Right kidney (tissue), 1 donor: ENCODE measurements at regions not wholly inside any gene's neighbourhood (a gene's known extent, or its start where the extent isn't known, plus 50 kb on each side); places are given as distances from the start of the nearest gene placed in this dataset.

Experiments
- DNase-seq: peaks from one replicate; pipeline ENCODE4 v3.0.0-alpha.2; 2016

DNA sequence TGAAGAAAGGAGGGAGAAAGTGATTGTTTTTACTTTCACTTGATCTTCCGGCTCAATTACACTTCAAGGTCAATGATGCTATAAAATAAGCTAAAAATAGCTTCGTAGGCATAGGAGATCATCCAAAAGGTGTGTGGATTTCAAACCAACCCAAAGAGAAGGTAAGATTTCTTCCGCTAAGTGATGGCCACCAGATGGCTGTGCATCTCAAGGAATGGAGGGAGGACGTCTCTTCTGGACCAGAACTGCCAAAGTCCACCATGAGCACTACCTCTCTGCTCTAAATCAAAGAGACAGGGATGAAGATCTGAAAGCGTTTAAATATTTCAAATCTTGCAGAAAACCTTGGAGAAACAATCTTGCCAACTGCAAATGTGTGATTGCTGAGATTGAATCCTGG lies 199.1 kb upstream of the ZPLD1 start:
- no peak for DNase-seq

DNA sequence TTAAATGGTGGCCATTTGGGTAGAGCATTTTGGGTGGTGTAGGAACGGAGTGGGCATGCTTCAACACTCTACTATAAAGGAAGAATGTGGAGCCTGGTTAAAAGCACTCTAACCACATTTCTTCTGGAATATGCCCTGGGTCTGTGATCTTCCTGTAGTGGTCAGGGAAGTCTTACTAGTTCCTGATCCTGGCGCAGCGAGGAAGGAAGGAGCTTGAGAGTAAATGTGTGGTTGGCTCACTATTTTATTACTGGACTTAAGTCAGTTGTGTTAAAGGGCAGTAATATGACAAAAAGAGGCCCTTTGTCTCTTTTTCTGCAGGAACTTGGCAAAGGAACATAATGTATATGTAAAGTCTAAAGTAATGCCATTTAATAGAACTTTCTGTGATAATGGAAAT lies 197.6 kb upstream of the ZPLD1 start:
- DNase-seq, result no peak

DNA sequence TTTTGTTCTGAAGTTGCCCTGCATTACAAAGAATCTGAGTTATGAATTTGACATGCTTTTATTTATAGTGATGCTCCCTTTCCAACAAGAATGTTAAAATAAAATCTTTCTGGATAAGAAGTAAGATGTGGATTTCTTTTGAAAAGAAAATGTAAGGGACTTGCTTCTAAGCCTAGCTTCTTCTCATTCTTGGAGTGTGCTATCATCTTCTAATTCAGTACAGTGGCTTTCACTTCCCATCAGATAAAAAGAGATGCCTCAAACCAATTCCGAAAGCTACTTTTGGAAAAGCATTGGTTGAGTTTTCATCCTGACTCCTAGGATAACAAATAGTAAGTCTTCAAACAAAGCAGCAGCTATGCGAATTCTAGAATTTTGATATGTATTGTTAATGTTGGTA lies 197.0 kb upstream of the ZPLD1 start:
- DNase-seq, result no peak

DNA sequence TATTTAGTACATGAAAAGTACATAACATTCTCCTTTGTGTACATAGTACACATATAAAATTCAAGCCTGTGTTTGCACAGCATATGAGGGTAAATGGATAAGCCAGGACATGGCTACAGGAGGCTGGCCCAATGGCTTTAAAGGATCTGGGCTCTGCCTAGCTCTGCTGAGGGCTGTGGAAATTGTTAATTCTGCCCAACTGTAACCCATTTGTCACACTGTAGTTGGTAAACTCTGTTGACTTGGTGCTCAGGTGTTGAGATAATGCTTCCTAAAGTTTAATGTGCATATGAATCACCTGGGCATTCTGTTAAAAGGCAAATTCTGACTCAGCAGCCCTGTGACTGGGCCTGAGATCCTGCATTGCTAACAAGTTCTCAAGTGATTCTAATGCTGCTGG lies 196.5 kb upstream of the ZPLD1 start:
- DNase-seq, result no peak

DNA sequence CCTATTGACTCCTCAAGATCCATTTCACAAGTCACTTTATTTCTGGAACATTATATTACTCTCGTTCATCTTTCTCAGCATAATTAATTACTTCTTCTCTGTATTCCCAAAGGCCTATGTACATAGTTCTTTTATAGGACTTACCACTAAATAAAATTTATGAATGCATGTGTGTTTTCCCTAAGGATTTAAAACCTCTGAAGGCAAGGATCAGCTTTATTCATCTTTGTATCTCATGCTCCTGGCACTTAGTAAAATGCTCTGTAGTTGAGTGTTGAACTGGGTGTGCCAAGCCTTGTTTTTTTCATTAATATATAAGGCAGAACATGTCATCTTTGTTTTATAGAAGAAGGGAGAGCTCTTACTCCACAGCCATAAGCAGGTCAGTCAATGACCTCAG lies 194.1 kb upstream of the ZPLD1 start:
- no peak for DNase-seq

DNA sequence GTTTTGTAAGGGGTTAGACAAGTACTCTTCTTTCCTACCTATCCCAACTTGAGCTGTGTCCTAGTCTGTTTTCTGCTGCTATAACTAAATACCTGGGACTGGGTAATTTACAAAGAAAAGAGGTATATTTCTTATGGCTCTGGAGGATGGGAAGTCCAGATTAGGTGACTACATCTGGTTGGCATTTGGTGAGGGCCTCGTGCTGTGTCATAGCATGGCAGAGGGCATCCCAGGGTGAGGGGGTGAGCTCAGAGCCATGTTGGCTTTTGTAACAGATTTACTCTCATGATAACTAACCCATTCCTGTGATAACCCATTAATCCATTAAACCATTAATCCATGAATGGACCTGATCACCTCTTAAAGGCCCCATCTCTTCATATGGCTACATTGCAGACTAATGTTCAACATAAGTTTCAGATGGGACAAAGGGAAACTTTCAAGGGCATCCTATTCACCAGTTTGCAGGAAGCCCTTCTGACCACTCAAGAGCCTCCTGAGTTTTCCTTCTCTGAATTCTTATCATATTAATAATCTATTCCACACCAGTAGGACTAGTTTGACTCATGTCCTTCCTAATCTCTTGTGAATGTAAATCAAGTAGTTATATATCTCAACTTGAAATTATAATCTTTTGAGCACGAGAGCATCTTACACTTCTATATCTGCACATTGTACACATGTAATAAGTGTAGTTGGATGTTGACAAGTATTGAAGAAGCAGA lies 185.7 kb upstream of the ZPLD1 start:
- no peak for DNase-seq

DNA sequence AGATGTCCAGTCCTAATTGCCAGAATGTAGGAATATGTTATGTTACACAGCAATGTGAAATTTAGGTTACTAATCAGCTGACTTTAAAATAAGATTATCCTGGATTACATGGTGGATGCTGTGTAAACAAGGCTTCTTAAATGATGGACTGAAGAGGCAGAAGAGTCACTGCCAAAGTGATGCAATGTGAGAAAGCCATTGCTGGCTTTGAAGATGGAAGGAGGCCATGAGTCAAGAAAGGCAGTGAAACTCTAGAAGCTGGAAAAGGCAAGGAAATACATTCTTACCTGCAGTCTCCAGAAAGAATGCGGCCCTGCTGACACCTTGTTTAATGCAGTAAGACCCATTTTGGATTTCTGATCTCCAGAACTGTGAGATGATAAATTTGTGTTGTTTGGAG lies 179.1 kb upstream of the ZPLD1 start:
- DNase-seq, result no peak

DNA sequence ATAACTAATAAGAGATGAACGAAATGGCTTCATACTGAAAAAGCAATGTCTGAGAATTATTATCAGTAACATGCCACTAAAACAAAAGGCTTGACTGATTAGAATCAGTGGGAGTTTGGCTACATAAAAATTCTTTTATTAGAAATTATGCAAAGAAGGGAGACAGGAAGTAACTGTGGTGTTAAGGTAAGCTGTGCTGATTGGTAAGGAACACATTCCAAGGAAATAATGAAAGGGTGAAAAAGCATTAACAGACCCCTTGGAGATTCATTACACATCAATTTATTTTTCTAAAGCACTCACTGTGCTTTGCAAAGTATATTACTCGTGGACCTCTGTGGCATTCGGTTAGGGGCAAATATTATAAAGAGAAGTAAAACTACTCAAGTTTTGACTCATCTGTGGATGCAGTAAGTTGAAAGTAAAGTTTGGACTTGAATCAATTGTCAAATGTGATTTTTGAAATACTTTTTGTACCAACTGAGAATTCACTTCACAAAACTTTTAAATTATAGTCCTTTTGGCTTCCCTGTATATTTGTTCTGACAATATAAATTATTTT lies 176.1 kb upstream of the ZPLD1 start:
- DNase-seq, result no peak

DNA sequence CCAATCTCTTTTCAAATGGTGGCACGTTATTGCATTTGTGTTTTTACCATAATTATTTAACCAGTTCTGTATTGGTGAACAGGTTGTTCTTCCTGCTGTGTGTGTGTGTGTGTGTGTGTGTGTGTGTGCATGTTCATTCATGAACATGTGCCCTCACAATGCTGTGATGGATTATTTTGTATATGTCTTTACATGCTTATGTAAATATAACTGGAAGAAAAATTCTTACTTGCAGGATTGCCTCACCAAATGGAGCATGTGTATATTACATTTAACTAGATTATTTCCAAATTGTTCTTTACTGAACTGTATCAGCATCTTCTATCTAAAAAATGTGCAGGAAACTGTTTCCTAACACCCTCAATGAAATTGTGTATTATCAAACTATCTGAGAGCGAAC lies 175.2 kb upstream of the ZPLD1 start:
- no peak for DNase-seq

DNA sequence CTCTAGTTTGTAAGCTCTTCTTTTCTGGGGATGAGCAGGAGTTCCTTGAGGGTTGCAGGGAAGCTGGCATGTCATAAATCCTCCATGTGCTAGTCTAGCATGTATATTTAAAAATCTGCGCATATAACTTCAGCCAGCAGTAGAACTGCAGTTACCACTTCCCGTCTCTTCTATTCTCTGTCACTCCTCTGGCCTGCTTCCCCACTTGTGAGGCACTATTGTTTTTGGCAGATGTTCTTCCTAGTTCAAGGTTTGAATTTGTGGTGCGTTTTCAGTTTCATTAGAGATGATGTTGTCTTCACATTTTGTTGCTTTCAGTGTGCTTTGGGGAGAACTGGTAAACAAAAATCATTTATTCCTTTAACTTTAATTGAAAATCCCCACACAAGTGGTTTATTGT lies 169.1 kb upstream of the ZPLD1 start:
- DNase-seq, result no peak

DNA sequence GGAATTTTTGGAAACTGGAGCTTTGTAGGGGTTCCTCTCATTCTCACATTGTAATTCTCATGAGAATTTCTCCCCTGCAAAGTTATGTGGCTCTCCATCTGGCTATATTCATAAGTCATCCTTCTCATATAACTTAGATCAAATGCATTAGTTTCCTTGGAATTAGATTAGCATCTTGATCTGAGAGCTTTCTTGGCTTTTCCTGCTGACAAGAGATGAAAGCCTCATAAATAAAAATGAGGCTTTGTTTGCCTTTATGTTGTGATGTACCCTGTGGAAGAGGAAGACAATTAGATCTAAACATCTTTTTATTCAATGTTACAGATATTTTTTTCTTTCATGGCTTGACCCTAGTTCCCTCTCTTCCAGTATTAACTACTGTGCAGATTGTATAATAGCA lies 165.4 kb upstream of the ZPLD1 start:
- no peak for DNase-seq

DNA sequence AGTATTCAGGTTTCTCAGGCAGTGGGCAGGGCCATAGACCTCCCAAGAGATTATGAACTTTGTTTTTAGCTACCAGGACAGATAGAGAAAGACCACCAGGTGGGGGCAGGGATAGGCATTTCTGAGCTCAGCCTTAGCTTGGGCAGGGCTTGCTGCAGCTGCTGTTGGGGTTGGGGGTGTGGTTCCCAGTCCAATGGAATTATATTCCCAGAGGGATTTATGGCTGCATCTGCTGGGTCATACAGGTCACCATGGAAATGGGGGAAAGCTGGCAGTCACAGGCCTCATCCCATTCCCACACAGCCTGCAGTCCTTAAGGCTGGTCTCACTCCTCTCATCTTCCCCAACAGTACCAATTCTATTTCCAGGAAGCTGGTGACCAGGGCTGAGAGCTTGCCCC lies 144.6 kb upstream of the ZPLD1 start:
- no peak for DNase-seq

DNA sequence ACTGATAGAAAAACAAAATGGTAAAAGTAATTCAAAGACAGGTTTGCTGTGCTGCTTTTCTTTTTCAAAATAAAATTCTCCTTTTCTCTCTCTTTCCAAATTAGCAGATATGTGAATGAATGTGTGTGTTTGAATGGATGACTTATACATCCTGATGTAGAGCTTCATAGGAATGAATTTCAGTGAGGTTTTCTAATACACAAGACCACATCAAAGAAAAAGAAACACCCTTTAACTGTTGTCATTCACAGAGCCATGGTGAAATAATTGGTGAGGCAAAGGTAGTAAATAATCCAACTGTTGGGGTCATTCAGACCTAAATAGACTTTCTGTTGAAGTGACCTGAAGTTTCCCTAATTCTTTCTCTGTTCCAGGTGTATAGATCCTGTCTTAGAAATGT lies 139.1 kb upstream of the ZPLD1 start:
- DNase-seq, result no peak

DNA sequence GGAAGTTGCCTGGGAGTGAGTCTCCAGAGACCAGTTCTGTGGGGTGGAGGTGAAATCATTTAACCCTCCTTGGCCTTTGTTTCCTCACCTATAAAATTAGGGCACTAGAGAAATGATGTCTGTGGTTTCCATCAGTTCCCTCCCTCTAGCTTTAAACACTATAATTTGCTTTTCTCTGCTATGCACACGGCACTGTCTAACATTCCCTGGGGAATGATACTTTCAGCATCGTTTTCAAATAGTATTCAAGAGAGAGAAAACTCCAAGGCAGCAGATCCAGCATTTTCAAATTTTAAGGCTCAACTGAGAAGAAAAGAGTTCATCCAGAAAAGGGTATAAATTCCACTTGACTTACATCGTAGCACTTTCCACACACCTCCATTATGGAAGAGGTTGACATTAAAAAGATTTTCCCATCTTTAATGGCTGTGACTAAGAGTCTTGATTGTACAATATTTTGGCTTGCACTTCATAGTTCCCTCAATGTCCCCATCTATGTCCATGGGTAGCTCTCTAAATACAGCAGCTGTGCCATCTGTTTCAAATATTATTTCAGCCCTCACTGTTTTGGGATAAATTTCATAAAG lies 137.7 kb upstream of the ZPLD1 start:
- DNase-seq, result no peak

DNA sequence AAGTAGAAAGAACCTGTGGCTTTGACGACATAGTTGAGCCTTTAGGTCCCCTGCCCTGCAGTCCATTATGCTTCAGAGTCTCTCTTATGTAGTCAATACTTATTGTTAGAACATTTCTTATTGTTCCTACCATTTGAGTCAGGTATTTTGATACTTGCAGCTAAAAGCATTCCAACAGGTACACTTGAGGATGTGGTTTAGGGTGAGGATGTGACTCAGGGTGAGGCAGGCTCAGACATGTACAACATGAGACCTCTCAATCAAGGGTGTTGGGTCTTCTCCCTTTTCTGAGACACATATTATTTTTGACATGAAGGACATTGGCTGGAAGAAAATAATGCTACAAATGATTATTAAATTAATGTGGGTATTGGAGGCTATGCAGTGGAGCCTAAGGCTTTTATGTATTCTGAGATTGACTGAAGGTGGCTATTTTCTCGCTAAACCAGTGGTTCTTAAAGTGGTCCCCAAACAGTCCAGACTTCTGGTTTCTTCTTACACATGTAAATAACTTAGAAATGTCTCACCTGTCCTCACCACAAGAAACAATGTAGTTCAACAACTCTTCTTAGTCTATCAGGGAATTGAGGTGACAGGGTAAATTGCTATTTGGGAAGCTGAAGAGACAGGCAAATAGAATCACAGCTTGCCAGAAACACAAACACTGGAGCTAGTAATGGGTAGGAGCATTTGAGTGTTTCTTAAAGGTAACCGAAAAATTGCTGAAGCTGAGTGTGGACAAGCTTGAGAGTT lies 135.5 kb upstream of the ZPLD1 start:
- no peak for DNase-seq

DNA sequence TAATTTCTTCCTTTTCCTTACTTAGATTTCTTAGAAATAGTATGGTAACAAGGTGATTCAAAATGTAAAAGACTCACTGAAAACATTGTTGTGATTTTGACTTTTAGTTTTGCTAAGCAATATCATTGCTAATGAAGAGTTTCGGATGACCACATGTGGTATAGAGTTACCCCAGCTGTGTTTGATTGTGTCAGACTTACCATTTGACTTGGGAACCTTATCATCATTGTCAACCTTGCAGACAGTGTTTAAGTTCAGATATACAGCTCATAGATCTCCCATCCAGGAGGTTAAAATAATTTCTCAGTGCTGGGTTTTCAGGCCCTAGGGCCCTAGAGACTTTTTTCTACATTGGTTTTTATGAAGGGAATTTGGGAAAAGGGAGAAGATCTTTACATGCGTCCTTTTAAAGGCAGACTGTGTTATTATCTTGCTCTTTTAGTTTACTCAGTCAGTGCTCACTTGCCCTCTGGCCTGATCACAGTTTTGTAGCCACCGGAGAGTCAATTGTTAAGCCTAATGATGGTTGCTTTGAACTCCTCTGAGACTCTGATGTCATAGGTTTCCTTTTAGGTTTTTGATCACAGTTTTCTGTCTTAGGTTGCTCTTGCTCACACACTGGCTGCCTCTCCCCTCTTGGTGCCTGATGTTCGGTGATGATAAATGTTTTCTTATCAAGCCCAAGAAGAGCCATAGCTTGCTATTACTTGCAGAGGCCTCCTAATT lies 133.5 kb upstream of the ZPLD1 start:
- DNase-seq, result no peak

DNA sequence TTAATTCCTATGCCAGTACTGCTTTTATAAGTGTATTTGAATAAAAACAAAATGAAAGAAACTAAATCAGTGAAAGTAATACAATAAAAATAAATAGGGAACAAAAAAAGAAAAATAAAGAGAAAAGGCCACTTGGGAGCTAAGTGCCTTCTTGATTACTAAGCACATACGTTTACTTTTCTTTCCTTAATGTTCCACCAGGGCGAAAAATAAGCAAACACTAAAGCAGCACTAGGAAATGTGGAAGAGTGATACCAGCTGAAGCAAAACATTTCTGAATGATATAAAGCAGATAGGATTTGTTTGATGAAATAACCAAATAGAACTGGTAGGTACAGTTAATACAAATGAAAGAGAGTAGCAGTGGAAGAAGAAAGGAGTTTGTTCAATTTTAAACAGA lies 132.8 kb upstream of the ZPLD1 start:
- DNase-seq, result no peak

DNA sequence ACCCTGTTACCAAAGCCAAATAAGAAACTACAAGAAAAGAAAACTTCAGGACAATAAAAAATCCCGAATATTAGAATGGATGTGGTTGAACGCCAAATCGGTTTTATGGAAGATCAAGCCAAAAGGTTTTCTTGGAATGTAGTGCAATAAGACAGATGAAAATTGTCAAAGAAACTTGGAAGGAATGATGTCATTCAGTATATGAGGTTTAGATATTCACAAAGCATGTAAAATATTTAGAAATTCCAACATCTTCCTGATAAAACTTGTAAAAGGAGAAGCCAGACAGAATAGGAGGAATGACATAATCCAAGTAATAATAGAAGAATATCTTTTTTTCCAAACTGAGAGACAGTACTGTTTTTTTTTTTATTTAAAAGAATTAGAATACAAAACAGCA lies 130.3 kb upstream of the ZPLD1 start:
- DNase-seq, result no peak

DNA sequence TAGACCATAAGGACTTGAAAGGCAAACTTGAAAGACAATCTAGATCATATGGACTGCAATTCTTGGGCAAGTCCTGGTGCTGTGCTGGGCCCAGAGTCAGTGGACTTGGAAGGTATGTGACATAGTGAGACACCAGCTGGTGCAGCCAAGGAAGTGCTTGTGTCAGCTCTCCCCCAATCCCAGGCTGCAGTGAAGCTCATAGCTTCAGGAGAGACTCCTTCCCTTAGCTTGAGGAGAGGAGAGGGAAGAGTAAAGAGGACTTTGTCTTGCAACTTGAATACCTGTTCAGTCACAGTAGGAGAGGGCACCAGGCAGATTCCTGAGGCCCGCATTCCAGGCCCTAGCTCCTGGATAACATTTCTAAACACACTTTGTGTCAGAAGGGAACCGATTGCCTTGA lies 127.4 kb upstream of the ZPLD1 start:
- no peak for DNase-seq

DNA sequence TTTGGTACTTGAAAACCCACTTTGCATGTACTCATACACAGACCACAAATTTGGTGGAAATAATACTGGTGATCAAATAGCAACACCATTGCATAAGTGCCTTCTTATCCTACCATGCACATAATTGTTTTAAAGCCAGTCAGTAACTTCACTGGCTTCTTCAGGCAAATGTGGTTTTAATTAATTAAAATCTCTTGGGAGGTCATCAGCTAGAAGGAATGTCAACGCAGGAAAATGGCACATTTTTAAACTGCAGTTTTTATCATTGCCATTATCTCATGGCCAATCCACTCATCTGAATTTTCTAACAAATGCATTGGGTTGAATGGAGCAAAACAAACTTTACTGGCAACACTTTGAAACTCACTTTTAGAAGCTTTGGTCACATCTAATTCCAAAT lies 105.7 kb upstream of the ZPLD1 start:
- DNase-seq, result no peak

DNA sequence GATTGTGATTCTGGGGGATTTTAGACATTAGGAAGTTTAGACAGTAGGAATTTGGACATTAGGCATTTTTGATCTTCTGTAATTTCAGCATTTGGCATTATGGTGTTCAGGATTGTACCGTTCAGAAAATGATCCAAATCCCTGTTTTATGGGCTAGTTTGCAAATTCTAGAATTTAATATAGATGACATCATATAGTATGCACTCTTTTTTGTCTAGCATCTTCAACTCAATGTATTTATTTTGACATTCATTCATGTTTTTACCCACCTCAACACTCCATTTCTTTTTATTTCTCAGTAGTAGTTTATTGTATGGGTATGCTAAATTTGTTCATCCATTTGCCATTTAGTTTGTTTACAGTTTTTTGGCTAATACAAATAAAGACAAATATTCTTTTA lies 105.3 kb upstream of the ZPLD1 start:
- no peak for DNase-seq

DNA sequence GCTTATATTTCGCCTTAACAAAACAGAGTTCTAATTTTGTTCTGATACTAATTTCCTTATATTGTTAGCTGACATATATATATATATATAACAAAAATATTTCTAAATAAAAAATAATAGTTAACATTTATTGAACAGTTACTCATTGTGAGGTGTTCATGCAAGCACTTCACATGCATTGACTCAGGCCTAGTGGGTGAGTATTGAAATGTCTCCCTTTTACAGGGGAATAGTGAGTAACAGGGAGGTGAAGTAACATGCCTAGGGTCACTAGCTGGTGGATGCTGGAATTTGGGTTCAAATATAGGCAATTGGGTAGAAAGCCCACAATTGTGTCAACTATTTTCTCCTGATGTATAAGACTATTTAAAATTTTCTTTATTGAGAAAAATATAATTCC lies 102.6 kb upstream of the ZPLD1 start:
- DNase-seq, result no peak

DNA sequence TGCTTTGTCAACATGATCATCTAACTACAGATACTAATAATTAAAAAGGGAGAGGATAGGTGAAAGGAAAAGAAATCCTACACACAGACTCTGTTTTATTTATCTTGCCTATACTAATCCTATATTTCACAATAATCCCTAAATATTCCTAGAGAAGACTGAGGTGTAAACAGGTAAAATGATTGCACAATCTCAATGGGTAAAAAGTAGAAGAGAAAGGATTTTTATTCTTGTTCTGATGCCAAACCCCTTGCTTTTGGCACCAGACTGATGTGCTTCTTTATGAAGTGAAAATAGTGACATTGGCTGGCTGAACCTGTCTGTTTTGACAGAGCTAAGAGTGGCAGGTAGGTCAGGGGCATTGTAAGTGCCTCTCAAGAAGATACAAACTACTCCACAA lies 101.9 kb upstream of the ZPLD1 start:
- DNase-seq, result no peak
